ENCODE measurements at regions not wholly inside any gene's neighbourhood (a gene's known extent, or its start where the extent isn't known, plus 50 kb on each side); places are given as distances from the start of the nearest gene placed in this dataset.

- Mint-ChIP-seq H3K4me3 (no peak overlapping the region), H3K9me3 (no peaks in the 10 kb centered on the region), H3K4me1 (ENCODE audit: low read depth) (no peaks in the 10 kb centered on the region), H3K36me3 (ENCODE audit: low read depth) (no peaks in the 10 kb centered on the region), H3K27me3 (ENCODE audit: low read depth) (peaks cover 11% of the 10 kb centered on the region), H3K27ac (no peak overlapping the region)
- DNase-seq: no peak
- CTCF ChIA-PET: no interaction called here
- intact Hi-C loops (cut with micrococcal nuclease): no loop called here
Observed at GRCh38 chr16:55399911-55400310, 75.9 kb downstream of the IRX6 start.

- no peaks in the 10 kb centered on the region for H3K9me3 Mint-ChIP-seq
- intact Hi-C loops (cut with micrococcal nuclease): no loop called here
- CTCF ChIA-PET: interaction anchor here (0.6 kb wide), 1 partner anchor 16 kb away, joined by 3 read pairs; no protein-coding TSS in a partner anchor
- no peak overlapping the region for H3K27ac Mint-ChIP-seq
- no peak overlapping the region for H3K4me3 Mint-ChIP-seq
- no peaks in the 10 kb centered on the region for H3K4me1 Mint-ChIP-seq (ENCODE audit: low read depth)
- H3K27me3 Mint-ChIP-seq (ENCODE audit: low read depth): peaks cover 11% of the 10 kb centered on the region
- no peaks in the 10 kb centered on the region for H3K36me3 Mint-ChIP-seq (ENCODE audit: low read depth)
- no peak for DNase-seq
Observed at GRCh38 chr16:55401046-55401445, 77.0 kb downstream of the IRX6 start.

- Mint-ChIP-seq H3K36me3 (ENCODE audit: low read depth) (no peaks in the 10 kb centered on the region), H3K9me3 (no peaks in the 10 kb centered on the region), H3K4me3 (no peak overlapping the region), H3K4me1 (ENCODE audit: low read depth) (no peaks in the 10 kb centered on the region), H3K27ac (no peak overlapping the region), H3K27me3 (ENCODE audit: low read depth) (peaks cover 11% of the 10 kb centered on the region)
- intact Hi-C loops (cut with micrococcal nuclease): no loop called here
- CTCF ChIA-PET: no interaction called here
- no peak for DNase-seq
Observed at GRCh38 chr16:55403464-55403863, 75.5 kb upstream of the MMP2 start.

GRCh38 chr16:55406651-55407050 is 72.3 kb upstream of the MMP2 start:
- intact Hi-C loops (cut with micrococcal nuclease): no loop called here
- Mint-ChIP-seq H3K4me3 (no peak overlapping the region), H3K4me1 (ENCODE audit: low read depth) (no peaks in the 10 kb centered on the region), H3K36me3 (ENCODE audit: low read depth) (no peaks in the 10 kb centered on the region), H3K9me3 (no peaks in the 10 kb centered on the region), H3K27me3 (ENCODE audit: low read depth) (peaks cover 6% of the 10 kb centered on the region), H3K27ac (no peak overlapping the region)
- DNase-seq: no peak
- CTCF ChIA-PET: no interaction called here

DNA sequence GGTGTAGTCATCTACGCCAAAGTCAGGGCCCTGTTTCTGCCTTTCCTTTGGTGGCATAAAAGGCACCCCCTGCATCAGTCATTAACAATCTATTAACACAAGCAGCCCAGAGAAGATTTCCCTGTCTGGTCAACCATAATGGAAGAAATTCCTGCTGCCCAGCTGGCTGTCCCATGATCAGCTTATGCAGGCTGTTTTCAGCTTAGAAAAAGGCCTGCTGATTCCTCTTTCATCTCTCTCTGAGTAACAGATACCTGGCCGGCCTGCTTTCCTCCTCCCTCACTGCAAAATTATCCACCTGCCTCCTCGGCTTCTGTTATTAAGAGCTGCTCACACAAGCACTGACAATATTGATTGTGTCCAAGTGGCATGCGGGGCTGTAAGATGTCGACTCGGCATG is 70.3 kb upstream of the MMP2 start:
- no peak for DNase-seq
- H3K4me1 Mint-ChIP-seq (ENCODE audit: low read depth): no peaks in the 10 kb centered on the region
- H3K27me3 Mint-ChIP-seq (ENCODE audit: low read depth): no peaks in the 10 kb centered on the region

GRCh38 chr16:55411231-55411630 is 67.8 kb upstream of the MMP2 start:
- Mint-ChIP-seq H3K27me3 (ENCODE audit: low read depth) (peaks cover 9% of the 10 kb centered on the region), H3K4me3 (no peak overlapping the region), H3K36me3 (ENCODE audit: low read depth) (no peaks in the 10 kb centered on the region), H3K27ac (no peak overlapping the region), H3K4me1 (ENCODE audit: low read depth) (no peaks in the 10 kb centered on the region), H3K9me3 (no peaks in the 10 kb centered on the region)
- CTCF ChIA-PET: no interaction called here
- no peak for DNase-seq
- intact Hi-C loops (cut with micrococcal nuclease): no loop called here

More for the DNA sequence above, 70.3 kb upstream of the MMP2 start:
- Mint-ChIP-seq H3K9me3 (no peaks in the 10 kb centered on the region), H3K4me3 (no peak overlapping the region), H3K36me3 (ENCODE audit: low read depth) (no peaks in the 10 kb centered on the region), H3K27ac (no peak overlapping the region)
- CTCF ChIA-PET: no interaction called here
- intact Hi-C loops (cut with micrococcal nuclease): no loop called here

DNA sequence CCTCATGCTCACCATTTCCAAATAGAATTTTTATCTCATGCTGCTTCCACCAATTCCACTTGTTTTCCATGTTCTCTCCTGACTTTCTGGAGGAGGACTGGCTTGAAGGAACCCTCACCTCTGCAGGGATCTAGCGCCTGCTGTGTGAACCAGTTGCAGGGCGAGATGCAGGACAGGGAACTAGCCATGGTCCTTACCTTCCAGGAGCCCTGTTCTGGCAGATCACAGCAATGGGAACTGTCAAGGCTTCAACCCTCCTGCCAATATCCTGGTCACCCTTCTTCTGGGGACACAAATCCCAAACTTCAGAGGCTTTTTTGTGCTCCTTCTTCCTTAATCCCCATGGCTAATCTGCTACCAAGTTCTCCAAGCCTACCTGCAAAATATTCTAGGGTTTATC is 60.4 kb upstream of the MMP2 start:
- H3K9me3 Mint-ChIP-seq: no peaks in the 10 kb centered on the region
- H3K27me3 Mint-ChIP-seq (ENCODE audit: low read depth): peaks cover 24% of the 10 kb centered on the region
- H3K27ac Mint-ChIP-seq: no peak overlapping the region

DNA sequence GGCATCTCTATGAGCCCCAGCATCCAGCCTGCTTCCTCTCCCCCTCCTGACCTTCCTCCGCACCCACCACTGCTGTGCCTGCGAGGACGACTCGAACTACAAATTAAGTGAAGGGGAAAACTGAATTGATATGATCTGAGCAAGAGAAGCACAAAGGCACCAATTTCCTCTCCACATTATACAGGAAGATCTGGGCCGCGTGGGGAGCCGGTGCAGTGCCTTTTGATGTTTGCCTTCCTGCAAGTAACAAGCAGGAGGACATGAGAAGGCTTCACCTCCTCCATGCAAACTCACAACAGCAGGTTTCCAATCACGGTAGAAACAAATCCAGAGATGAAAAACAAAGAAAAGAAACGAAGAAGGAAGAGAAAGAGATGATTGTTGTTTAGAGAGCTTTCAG is 57.8 kb upstream of the MMP2 start:
- Mint-ChIP-seq H3K4me1 (ENCODE audit: low read depth) (peaks cover 4% of the 10 kb centered on the region), H3K4me3 (no peak overlapping the region), H3K9me3 (no peaks in the 10 kb centered on the region), H3K27ac (no peak overlapping the region), H3K27me3 (ENCODE audit: low read depth) (peaks cover 15% of the 10 kb centered on the region), H3K36me3 (ENCODE audit: low read depth) (no peaks in the 10 kb centered on the region)
- intact Hi-C loops (cut with micrococcal nuclease): no loop called here
- CTCF ChIA-PET: no interaction called here
- no peak for DNase-seq

More for the DNA sequence above, 60.4 kb upstream of the MMP2 start:
- DNase-seq: no peak
- CTCF ChIA-PET: no interaction called here
- H3K4me3 Mint-ChIP-seq: no peak overlapping the region
- H3K4me1 Mint-ChIP-seq (ENCODE audit: low read depth): peaks cover 4% of the 10 kb centered on the region
- no peaks in the 10 kb centered on the region for H3K36me3 Mint-ChIP-seq (ENCODE audit: low read depth)
- intact Hi-C loops (cut with micrococcal nuclease): no loop called here

- no peak for DNase-seq
- Mint-ChIP-seq H3K36me3 (ENCODE audit: low read depth) (no peaks in the 10 kb centered on the region), H3K27me3 (ENCODE audit: low read depth) (no peaks in the 10 kb centered on the region), H3K4me1 (ENCODE audit: low read depth) (no peaks in the 10 kb centered on the region), H3K4me3 (no peak overlapping the region), H3K9me3 (no peaks in the 10 kb centered on the region), H3K27ac (no peak overlapping the region)
- intact Hi-C loops (cut with micrococcal nuclease): no loop called here
- CTCF ChIA-PET: no interaction called here
Observed at GRCh38 chr16:55426865-55427484, 52.0 kb upstream of the MMP2 start.

Data from activated naive CD4-positive, alpha-beta T cell treated with anti-CD3 and anti-CD28 coated beads for 36 hours (primary cell).